ENCODE measurements at regions not wholly inside any gene's neighbourhood (a gene's known extent, or its start where the extent isn't known, plus 50 kb on each side); places are given as distances from the start of the nearest gene placed in this dataset.

GRCh38 chr5:107322936-107323335 lies 347.8 kb downstream of the EFNA5 start:
- TF ChIP-seq, protein P1, sequence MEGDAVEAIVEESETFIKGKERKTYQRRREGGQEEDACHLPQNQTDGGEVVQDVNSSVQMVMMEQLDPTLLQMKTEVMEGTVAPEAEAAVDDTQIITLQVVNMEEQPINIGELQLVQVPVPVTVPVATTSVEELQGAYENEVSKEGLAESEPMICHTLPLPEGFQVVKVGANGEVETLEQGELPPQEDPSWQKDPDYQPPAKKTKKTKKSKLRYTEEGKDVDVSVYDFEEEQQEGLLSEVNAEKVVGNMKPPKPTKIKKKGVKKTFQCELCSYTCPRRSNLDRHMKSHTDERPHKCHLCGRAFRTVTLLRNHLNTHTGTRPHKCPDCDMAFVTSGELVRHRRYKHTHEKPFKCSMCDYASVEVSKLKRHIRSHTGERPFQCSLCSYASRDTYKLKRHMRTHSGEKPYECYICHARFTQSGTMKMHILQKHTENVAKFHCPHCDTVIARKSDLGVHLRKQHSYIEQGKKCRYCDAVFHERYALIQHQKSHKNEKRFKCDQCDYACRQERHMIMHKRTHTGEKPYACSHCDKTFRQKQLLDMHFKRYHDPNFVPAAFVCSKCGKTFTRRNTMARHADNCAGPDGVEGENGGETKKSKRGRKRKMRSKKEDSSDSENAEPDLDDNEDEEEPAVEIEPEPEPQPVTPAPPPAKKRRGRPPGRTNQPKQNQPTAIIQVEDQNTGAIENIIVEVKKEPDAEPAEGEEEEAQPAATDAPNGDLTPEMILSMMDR (IDR thresholded peaks at IDR 0.05): no peak
- TF ChIP-seq POLR2A (IDR thresholded peaks at IDR 0.05): no peak

Data from right lobe of liver (tissue), 4 donors.